K562 (cell line): ENCODE measurements at regions not wholly inside any gene's neighbourhood (a gene's known extent, or its start where the extent isn't known, plus 50 kb on each side); places are given as distances from the start of the nearest gene placed in this dataset.

Experiments
- ATAC-seq: fragments of 200-7000 bp; cut with Tn5 transposase; 3 replicates; pipeline ENCODE4 v1.9.1; 2020; ENCODE audit warnings: moderate library complexity
- BruUV-seq: library from RNA; stranded (reverse); fragments of 400-500 nt; replicated peaks from 2 replicates; lab custom pipeline; 2021; lab: Mats Ljungman, UMichigan
- CTCF ChIA-PET: fragments of 300-600 bp; formaldehyde crosslinking; extraction: SDS; loops from one replicate; lab custom pipeline; 2021; ENCODE audit warnings: low intra/inter-chr PET ratio; lab: Yijun Ruan, JAX
- POLR2A ChIA-PET: fragments of 300-600, 350-650 bp; sonication (Branson Sonifier 250); formaldehyde crosslinking; extraction: SDS; loops from one replicate; lab custom pipeline; 2021; ENCODE audit warnings: antibody characterized with exemption, inconsistent platforms; lab: Yijun Ruan, JAX
- DNase-seq, 4 experiments: peaks; one replicate each; pipeline versions ENCODE4 v3.0.0 to v3.0.0-alpha.2; 2011 to 2018; ENCODE audit warnings: low spot score in 3 of 4, mixed read lengths in 3 of 4; ENCODE audit errors: extremely low read depth in 1 of 4
- FAIRE-seq: peaks from 2 replicates; lab custom pipeline; 2011; peaks lifted over from hg19 to GRCh38; lab: Jason Lieb, UNC
- H2AFZ ChIP-seq: 2 replicates; pipeline ENCODE4 v1.6.0; 2011; ENCODE audit warnings: low read depth, low read length, control low read depth, inconsistent platforms
- H3K27ac ChIP-seq: fragments of 200-600 bp; 3 replicates; pipeline ENCODE4 v1.8.0; 2011; ENCODE audit warnings: low read depth, mild to moderate bottlenecking, control low read depth, inconsistent platforms, low read length, moderate library complexity, mixed read lengths; ENCODE audit errors: extremely low read depth
- H3K27me3 ChIP-seq, 2 experiments: fragments of 300-600 bp in 1 of 2; 2 replicates in 1 of 2; 3 replicates in 1 of 2; pipeline versions ENCODE4 v1.6.0 to v1.8.0; 2011; ENCODE audit warnings: inconsistent platforms in 2 of 2, low read length in 2 of 2, mild to moderate bottlenecking in 1 of 2, mixed read lengths in 1 of 2, moderate library complexity in 1 of 2; ENCODE audit not compliant: control insufficient read depth in 2 of 2, insufficient read depth in 2 of 2
- H3K36me3 ChIP-seq: fragments of 300-600 bp; 3 replicates; pipeline ENCODE4 v1.8.0; 2011; ENCODE audit warnings: mild to moderate bottlenecking, low read length, inconsistent platforms; ENCODE audit not compliant: control insufficient read depth, insufficient read depth
- H3K4me1 ChIP-seq, 2 experiments: fragments of 200-600 bp in 1 of 2; replicated peaks in 1 of 2; 2 replicates in 1 of 2; 3 replicates in 1 of 2; pipeline versions ENCODE4 v1.5.1 to v1.8.0; 2011; ENCODE audit warnings: inconsistent platforms in 2 of 2, low read length in 2 of 2, mild to moderate bottlenecking in 1 of 2, mixed read lengths in 1 of 2, moderate library complexity in 1 of 2; ENCODE audit not compliant: control insufficient read depth in 2 of 2, insufficient read depth in 2 of 2
- H3K4me2 ChIP-seq: 2 replicates; pipeline ENCODE4 v1.6.1; 2011; ENCODE audit warnings: low read length, control low read depth, inconsistent platforms, mixed read lengths; ENCODE audit not compliant: insufficient read depth
- H3K4me3 ChIP-seq: fragments of 200-600 bp; sonication (generic), shearing (Covaris generic); 2 replicates; pipeline ENCODE4 v1.5.1; 2016; ENCODE audit warnings: control low read depth, inconsistent platforms
- H3K79me2 ChIP-seq: fragments of 200-600 bp; 3 replicates; pipeline ENCODE4 v1.8.0; 2011; ENCODE audit warnings: low read length, inconsistent platforms; ENCODE audit not compliant: control insufficient read depth, insufficient read depth
- H3K9ac ChIP-seq, 2 experiments: 2 replicates each; pipeline versions ENCODE4 v1.6.0 to v1.6.1; 2011; ENCODE audit warnings: low read depth in 2 of 2, low read length in 2 of 2, control low read depth in 1 of 2, inconsistent platforms in 1 of 2, mild to moderate bottlenecking in 1 of 2, mixed read lengths in 1 of 2; ENCODE audit not compliant: insufficient read depth in 1 of 2
- H3K9me1 ChIP-seq: one replicate; pipeline ENCODE4 v1.6.0; 2011; ENCODE audit warnings: inconsistent platforms, mild to moderate bottlenecking, low read length, moderate library complexity; ENCODE audit not compliant: control insufficient read depth, insufficient read depth
- H3K9me3 ChIP-seq: replicated peaks from 2 replicates; pipeline ENCODE4 v1.5.1; 2011; ENCODE audit warnings: low read depth, low read length, inconsistent platforms; ENCODE audit not compliant: control insufficient read depth, insufficient read depth
- H4K20me1 ChIP-seq: replicated peaks from 2 replicates; pipeline ENCODE4 v1.6.1; 2011; ENCODE audit warnings: low read length, inconsistent platforms, mixed read lengths; ENCODE audit not compliant: control insufficient read depth, insufficient read depth
- HDAC3 ChIP-seq: fragments of 450-650 bp; IDR thresholded peaks from 2 replicates; pipeline ENCODE4 v1.6.1; 2018; ENCODE audit warnings: borderline replicate concordance, mild to moderate bottlenecking, moderate library complexity; ENCODE audit not compliant: partially characterized antibody
- KAT7 ChIP-seq: sonication (generic); formaldehyde crosslinking; IDR thresholded peaks from 2 replicates; pipeline ENCODE4 v1.8.0; 2022; ENCODE audit warnings: missing genetic modification reagents, mild to moderate bottlenecking, borderline replicate concordance
- LARP7 ChIP-seq: fragments of 450-650 bp; IDR thresholded peaks from 2 replicates; pipeline ENCODE4 v1.6.1; 2016
- RAD51 ChIP-seq: fragments of 450-650 bp; IDR thresholded peaks from 2 replicates; pipeline ENCODE4 v1.7.1; 2016; ENCODE audit warnings: low read depth, mild to moderate bottlenecking, borderline replicate concordance
- ZNF79 ChIP-seq: fragments of 250-450 bp; sonication (Bioruptor Pico); IDR thresholded peaks from 2 replicates; pipeline ENCODE4 v1.4.0; 2020; ENCODE audit warnings: low read depth, mild to moderate bottlenecking, moderate library complexity
- WGBS: fragments of 100-300 bp; shearing (Covaris generic); methylation state at CpG from one replicate; pipeline ENCODE4 v1.1.6; 2016; ENCODE audit warnings: low coverage, mixed read lengths; ENCODE audit not compliant: insufficient coverage; ENCODE audit errors: missing lambda C conversion rate; 5-methylcytosine and 5-hydroxymethylcytosine counted together
- in situ Hi-C: fragments of 300-500 bp; cut with MboI; formaldehyde crosslinking; loops from 4 replicates; pipeline ENCODE4 v1.15.0; 2018; ENCODE audit warnings: inconsistent platforms, mixed read lengths
- intact Hi-C: fragments of 100-400 bp; cut with micrococcal nuclease; formaldehyde crosslinking; loops from 2 replicates; pipeline ENCODE4 v1.14.2; 2022
- TF ChIP-seq, protein P1 (sequence below): sonication (generic); formaldehyde crosslinking; IDR thresholded peaks from 2 replicates; pipeline ENCODE4 v1.8.0; 2022; ENCODE audit warnings: missing genetic modification reagents, mild to moderate bottlenecking, borderline replicate concordance
- TF ChIP-seq, protein P2 (sequence below): sonication (generic); formaldehyde crosslinking; IDR thresholded peaks from 2 replicates; pipeline ENCODE4 v1.8.1; 2022; ENCODE audit warnings: missing genetic modification reagents
- TF ChIP-seq, protein P3 (sequence below): fragments of 200-400 bp; formaldehyde crosslinking; IDR thresholded peaks from 2 replicates; pipeline ENCODE4 v1.6.1; 2017; ENCODE audit warnings: mild to moderate bottlenecking, low read depth, low read length, moderate library complexity

DNA sequence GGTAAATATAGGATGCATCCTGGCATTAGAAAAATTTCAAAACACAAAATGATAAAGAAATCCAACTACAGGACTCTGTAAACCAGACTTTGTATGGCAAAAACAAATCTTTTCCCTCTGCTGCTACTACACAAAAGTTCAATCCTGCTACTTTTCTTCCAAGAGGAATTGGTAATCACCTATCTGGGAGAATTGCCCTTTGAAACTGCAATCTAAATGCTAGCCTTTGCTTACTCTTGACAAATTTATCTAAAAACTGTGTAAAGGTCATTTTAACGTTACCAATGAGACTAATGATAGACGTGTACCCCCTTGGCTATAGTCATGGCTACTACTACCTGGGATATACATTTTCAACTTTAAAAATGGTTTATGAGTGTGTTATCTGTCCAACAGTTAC lies 837.9 kb upstream of the CXADR start:
- H3K27ac ChIP-seq: no peak overlapping the region
- POLR2A ChIA-PET: no interaction called here
- DNase-seq: no peak
- in situ Hi-C loops (no loop called here), intact Hi-C loops (no loop called here)
- CTCF ChIA-PET: no interaction called here
- no peaks in the 10 kb centered on the region for H3K4me1 ChIP-seq
- WGBS: 0% methylated on average over 2 of the region's 2 CpGs
- H2AFZ ChIP-seq: no peak overlapping the region
- no peak overlapping the region for H3K4me2 ChIP-seq
- no peaks in the 10 kb centered on the region for H3K79me2 ChIP-seq
- ATAC-seq: no peak
- TF ChIP-seq, protein P1, sequence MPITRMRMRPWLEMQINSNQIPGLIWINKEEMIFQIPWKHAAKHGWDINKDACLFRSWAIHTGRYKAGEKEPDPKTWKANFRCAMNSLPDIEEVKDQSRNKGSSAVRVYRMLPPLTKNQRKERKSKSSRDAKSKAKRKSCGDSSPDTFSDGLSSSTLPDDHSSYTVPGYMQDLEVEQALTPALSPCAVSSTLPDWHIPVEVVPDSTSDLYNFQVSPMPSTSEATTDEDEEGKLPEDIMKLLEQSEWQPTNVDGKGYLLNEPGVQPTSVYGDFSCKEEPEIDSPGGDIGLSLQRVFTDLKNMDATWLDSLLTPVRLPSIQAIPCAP (CRISPR knock-in tag): no peak
- TF ChIP-seq LARP7: no peak
- no peaks in the 10 kb centered on the region for H4K20me1 ChIP-seq
- no peak overlapping the region for H3K9ac ChIP-seq
- H3K9me3 ChIP-seq: no peaks in the 10 kb centered on the region
- H3K27me3 ChIP-seq: no peaks in the 10 kb centered on the region
- H3K9me1 ChIP-seq: no peaks in the 10 kb centered on the region
- no peak for FAIRE-seq
- no TSS peak for BruUV-seq
- H3K36me3 ChIP-seq: no peaks in the 10 kb centered on the region
- no peak overlapping the region for H3K4me3 ChIP-seq

DNA sequence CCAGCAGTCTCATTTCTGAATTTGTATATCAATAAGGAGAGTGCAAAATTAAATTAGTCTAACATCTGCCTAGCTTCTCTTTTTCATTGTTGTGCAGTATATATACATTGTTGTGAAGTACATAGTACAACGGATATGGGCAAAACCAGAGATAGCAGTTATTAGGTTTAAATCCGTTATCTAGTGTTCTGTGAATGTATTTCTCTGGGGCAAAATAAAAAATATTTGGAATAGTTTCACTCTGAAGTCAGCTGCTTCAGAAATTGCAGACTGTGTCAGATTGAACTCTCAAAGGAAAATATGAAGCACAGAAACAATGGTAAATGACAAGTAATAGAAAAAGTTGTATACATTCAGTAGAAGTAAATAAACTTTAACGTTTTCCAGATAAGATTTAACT lies 836.5 kb upstream of the CXADR start:
- H3K9ac ChIP-seq: no peak overlapping the region
- H3K27me3 ChIP-seq: no peaks in the 10 kb centered on the region
- H3K4me1 ChIP-seq: no peaks in the 10 kb centered on the region
- no peak overlapping the region for H2AFZ ChIP-seq
- WGBS: 1% methylated on average over 3 of the region's 3 CpGs
- FAIRE-seq (no peak), DNase-seq (no peak), ATAC-seq (no peak)
- H3K79me2 ChIP-seq: no peaks in the 10 kb centered on the region
- BruUV-seq: no TSS peak
- no peak overlapping the region for H3K4me2 ChIP-seq
- TF ChIP-seq, protein P2, sequence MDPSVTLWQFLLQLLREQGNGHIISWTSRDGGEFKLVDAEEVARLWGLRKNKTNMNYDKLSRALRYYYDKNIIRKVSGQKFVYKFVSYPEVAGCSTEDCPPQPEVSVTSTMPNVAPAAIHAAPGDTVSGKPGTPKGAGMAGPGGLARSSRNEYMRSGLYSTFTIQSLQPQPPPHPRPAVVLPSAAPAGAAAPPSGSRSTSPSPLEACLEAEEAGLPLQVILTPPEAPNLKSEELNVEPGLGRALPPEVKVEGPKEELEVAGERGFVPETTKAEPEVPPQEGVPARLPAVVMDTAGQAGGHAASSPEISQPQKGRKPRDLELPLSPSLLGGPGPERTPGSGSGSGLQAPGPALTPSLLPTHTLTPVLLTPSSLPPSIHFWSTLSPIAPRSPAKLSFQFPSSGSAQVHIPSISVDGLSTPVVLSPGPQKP (CRISPR knock-in tag): no peak
- no peak for TF ChIP-seq KAT7
- no peak for TF ChIP-seq HDAC3
- TF ChIP-seq ZNF79 (CRISPR knock-in tag): no peak
- TF ChIP-seq RAD51: no peak
- TF ChIP-seq, protein P3, sequence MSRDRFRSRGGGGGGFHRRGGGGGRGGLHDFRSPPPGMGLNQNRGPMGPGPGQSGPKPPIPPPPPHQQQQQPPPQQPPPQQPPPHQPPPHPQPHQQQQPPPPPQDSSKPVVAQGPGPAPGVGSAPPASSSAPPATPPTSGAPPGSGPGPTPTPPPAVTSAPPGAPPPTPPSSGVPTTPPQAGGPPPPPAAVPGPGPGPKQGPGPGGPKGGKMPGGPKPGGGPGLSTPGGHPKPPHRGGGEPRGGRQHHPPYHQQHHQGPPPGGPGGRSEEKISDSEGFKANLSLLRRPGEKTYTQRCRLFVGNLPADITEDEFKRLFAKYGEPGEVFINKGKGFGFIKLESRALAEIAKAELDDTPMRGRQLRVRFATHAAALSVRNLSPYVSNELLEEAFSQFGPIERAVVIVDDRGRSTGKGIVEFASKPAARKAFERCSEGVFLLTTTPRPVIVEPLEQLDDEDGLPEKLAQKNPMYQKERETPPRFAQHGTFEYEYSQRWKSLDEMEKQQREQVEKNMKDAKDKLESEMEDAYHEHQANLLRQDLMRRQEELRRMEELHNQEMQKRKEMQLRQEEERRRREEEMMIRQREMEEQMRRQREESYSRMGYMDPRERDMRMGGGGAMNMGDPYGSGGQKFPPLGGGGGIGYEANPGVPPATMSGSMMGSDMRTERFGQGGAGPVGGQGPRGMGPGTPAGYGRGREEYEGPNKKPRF: no peak
- ChIA-PET POLR2A (no interaction called here), CTCF (no interaction called here)
- no peaks in the 10 kb centered on the region for H4K20me1 ChIP-seq
- intact Hi-C loops: no loop called here
- H3K4me3 ChIP-seq: no peak overlapping the region
- H3K36me3 ChIP-seq: no peaks in the 10 kb centered on the region
- no peaks in the 10 kb centered on the region for H3K9me3 ChIP-seq
- H3K9me1 ChIP-seq: no peaks in the 10 kb centered on the region
- H3K27ac ChIP-seq: no peak overlapping the region
- in situ Hi-C loops: no loop called here
